ENCODE measurements at regions not wholly inside any gene's neighbourhood (a gene's known extent, or its start where the extent isn't known, plus 50 kb on each side); places are given as distances from the start of the nearest gene placed in this dataset.

GRCh38 chr6:138692978-138693909, 80.3 kb upstream of the CCDC28A start:
- peak; percentile 81 to 82 for DNase-seq (ENCODE audit: low spot score in 2 of 2)
- H3K9me3 ChIP-seq, result no peaks in the 10 kb centered on the region
- no peaks in the 10 kb centered on the region for H3K27me3 ChIP-seq
- no peak for TF ChIP-seq CTCF (IDR thresholded peaks at IDR 0.05)
- TF ChIP-seq EP300 (IDR thresholded peaks at IDR 0.05), result no peak
- TF ChIP-seq POLR2A (IDR thresholded peaks at IDR 0.05), result peak in 1 of 2 donors; percentile 32
- TF ChIP-seq POLR2AphosphoS5 (IDR thresholded peaks at IDR 0.05), result peak in 2 of 3 donors; percentile 8 to 79
- H3K4me1 ChIP-seq, result peaks cover 36% of the 10 kb centered on the region
- peak overlapping the region; percentile 99 for H3K4me3 ChIP-seq
- 4% methylated on average over 44 of the region's 92 CpGs for WGBS
- H3K27ac ChIP-seq, result peak overlapping the region; percentile 91
- H3K36me3 ChIP-seq, result no peaks in the 10 kb centered on the region

GRCh38 chr6:138695193-138695592, 78.4 kb upstream of the CCDC28A start:
- 56% methylated on average over 4 of the region's 4 CpGs for WGBS
- no peak overlapping the region for H3K4me3 ChIP-seq
- H3K27me3 ChIP-seq, result no peaks in the 10 kb centered on the region
- H3K4me1 ChIP-seq, result peaks cover 19% of the 10 kb centered on the region
- no peaks in the 10 kb centered on the region for H3K36me3 ChIP-seq
- no peak for TF ChIP-seq CTCF (IDR thresholded peaks at IDR 0.05)
- no peak for TF ChIP-seq POLR2AphosphoS5 (IDR thresholded peaks at IDR 0.05)
- no peak for TF ChIP-seq POLR2A (IDR thresholded peaks at IDR 0.05)
- no peak for TF ChIP-seq EP300 (IDR thresholded peaks at IDR 0.05)
- no peaks in the 10 kb centered on the region for H3K9me3 ChIP-seq
- no peak overlapping the region for H3K27ac ChIP-seq
- DNase-seq (ENCODE audit: low spot score in 2 of 2), result no peak

DNA sequence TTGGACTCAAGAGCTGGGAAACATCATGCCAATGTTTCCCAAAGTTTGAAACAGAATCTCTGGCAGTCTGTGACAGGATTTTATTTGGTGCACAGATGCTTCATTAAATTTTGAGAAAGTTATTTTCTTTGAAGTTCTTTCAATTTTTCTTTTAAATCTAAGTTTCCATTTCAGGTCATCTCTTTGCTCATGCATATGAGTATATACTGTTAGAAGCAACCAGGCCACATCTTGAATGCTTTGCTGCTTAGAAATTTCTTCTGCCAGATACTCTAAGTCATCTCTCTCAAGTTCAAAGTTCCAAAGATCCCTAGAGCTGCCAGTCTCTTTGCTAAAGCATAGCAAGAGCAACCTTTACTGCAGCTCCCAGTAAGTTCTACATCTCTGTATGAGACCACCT, 59.1 kb upstream of the CCDC28A start:
- H3K9me3 ChIP-seq, result no peaks in the 10 kb centered on the region
- no peak overlapping the region for H3K4me3 ChIP-seq
- DNase-seq (ENCODE audit: low spot score in 2 of 2), result no peak
- peaks cover 6% of the 10 kb centered on the region for H3K27me3 ChIP-seq
- no peaks in the 10 kb centered on the region for H3K36me3 ChIP-seq
- TF ChIP-seq CTCF (IDR thresholded peaks at IDR 0.05), result no peak
- TF ChIP-seq POLR2A (IDR thresholded peaks at IDR 0.05), result no peak
- TF ChIP-seq POLR2AphosphoS5 (IDR thresholded peaks at IDR 0.05), result no peak
- TF ChIP-seq EP300 (IDR thresholded peaks at IDR 0.05), result no peak
- H3K27ac ChIP-seq, result no peak overlapping the region
- H3K4me1 ChIP-seq, result peaks cover 4% of the 10 kb centered on the region

DNA sequence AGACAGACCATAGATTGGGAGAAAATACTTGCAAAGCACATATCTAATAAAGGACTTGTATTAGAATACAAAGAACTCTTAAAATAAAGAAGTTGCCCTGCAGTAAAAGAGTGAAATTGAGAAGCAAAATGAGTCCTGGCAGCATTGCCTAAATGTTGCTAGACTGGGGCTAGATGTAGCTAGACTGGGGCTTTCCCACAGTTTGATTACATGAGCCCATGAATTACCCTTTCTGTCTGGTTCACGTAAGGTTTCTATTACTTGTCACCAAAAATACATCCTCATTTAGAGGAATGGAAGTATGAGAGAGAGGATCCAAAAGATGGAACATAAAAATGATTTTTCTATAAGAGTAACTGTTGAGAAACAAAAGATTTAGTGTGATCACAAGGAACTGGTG, 57.6 kb upstream of the CCDC28A start:
- Histone ChIP-seq H3K36me3 (no peaks in the 10 kb centered on the region), H3K9me3 (no peaks in the 10 kb centered on the region), H3K4me1 (peaks cover 15% of the 10 kb centered on the region), H3K27me3 (peaks cover 6% of the 10 kb centered on the region), H3K27ac (no peak overlapping the region), H3K4me3 (no peak overlapping the region)
- TF ChIP-seq POLR2A (IDR thresholded peaks at IDR 0.05) (no peak), POLR2AphosphoS5 (IDR thresholded peaks at IDR 0.05) (no peak), CTCF (IDR thresholded peaks at IDR 0.05) (no peak), EP300 (IDR thresholded peaks at IDR 0.05) (no peak)
- WGBS, result 82% methylated on average over 1 of the region's 1 CpG
- DNase-seq (ENCODE audit: low spot score in 2 of 2), result no peak

DNA sequence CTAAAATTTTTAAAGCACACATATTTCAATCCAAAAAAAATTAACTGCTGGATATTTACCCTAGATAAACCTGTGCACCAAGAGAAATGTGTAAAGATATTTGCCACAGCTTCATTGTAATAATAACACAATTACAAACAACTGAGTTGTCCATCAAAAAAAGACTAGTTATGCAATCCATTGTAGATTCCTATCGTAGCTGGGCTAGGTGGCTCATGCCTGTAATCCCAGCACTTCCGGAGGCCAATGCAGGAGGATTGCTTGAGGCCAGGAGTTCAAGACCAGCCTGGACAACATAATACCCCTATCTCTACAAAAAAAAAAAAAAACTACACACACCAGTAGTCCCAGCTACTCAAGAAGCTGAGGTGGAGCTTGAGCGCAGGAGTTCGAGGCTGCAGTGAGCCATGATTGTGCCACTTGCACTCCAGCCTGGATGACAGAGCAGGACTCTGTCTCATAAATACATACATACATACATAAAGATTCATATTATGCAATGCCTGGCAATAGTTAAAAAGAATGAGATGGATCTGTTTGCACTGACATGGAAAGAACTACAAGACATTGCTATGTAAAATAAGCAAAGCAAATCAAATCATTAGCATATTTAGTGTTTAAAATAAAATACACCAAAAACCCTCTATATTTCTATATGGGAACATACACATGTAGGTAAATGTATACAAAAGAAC, 56.5 kb upstream of the CCDC28A start:
- Histone ChIP-seq H3K4me3 (no peak overlapping the region), H3K4me1 (peaks cover 15% of the 10 kb centered on the region), H3K27ac (no peak overlapping the region), H3K9me3 (no peaks in the 10 kb centered on the region), H3K27me3 (no peaks in the 10 kb centered on the region), H3K36me3 (no peaks in the 10 kb centered on the region)
- WGBS, result 89% methylated on average over 4 of the region's 4 CpGs
- TF ChIP-seq POLR2AphosphoS5 (IDR thresholded peaks at IDR 0.05), result no peak
- no peak for TF ChIP-seq POLR2A (IDR thresholded peaks at IDR 0.05)
- TF ChIP-seq CTCF (IDR thresholded peaks at IDR 0.05), result no peak
- TF ChIP-seq EP300 (IDR thresholded peaks at IDR 0.05), result no peak
- no peak for DNase-seq (ENCODE audit: low spot score in 2 of 2)

Data from suprapubic skin (tissue), 4 donors.